ENCODE measurements at regions not wholly inside any gene's neighbourhood (a gene's known extent, or its start where the extent isn't known, plus 50 kb on each side); places are given as distances from the start of the nearest gene placed in this dataset.

GRCh38 chr6:15038013-15038791 is 207.7 kb upstream of the JARID2 start:
- no peak for TF ChIP-seq ZNF274 (IDR thresholded peaks at IDR 0.05; ENCODE audit: low read depth, low read length)
- no peak overlapping the region for H3K4me3 ChIP-seq (ENCODE audit: low read length)

GRCh38 chr6:15039136-15039535 is 206.7 kb upstream of the JARID2 start:
- H3K4me3 ChIP-seq (ENCODE audit: low read length), result no peak overlapping the region
- no peak for TF ChIP-seq ZNF274 (IDR thresholded peaks at IDR 0.05; ENCODE audit: low read depth, low read length)

GRCh38 chr6:15042938-15043337 is 202.9 kb upstream of the JARID2 start:
- no peak for TF ChIP-seq ZNF274 (IDR thresholded peaks at IDR 0.05; ENCODE audit: low read depth, low read length)
- no peak overlapping the region for H3K4me3 ChIP-seq (ENCODE audit: low read length)

- no peak for TF ChIP-seq ZNF274 (IDR thresholded peaks at IDR 0.05; ENCODE audit: low read depth, low read length)
- no peak overlapping the region for H3K4me3 ChIP-seq (ENCODE audit: low read length)
These were observed 201.6 kb upstream of the JARID2 start for GRCh38 chr6:15044146-15044882.

- no peak for TF ChIP-seq ZNF274 (IDR thresholded peaks at IDR 0.05; ENCODE audit: low read depth, low read length)
- H3K4me3 ChIP-seq (ENCODE audit: low read length), result no peak overlapping the region
These were observed 200.9 kb upstream of the JARID2 start for GRCh38 chr6:15044948-15045347.

GRCh38 chr6:15046751-15047150 is 199.1 kb upstream of the JARID2 start:
- no peak overlapping the region for H3K4me3 ChIP-seq (ENCODE audit: low read length)
- no peak for TF ChIP-seq ZNF274 (IDR thresholded peaks at IDR 0.05; ENCODE audit: low read depth, low read length)

- TF ChIP-seq ZNF274 (IDR thresholded peaks at IDR 0.05; ENCODE audit: low read depth, low read length), result no peak
- H3K4me3 ChIP-seq (ENCODE audit: low read length), result no peak overlapping the region
These were observed 197.5 kb upstream of the JARID2 start for GRCh38 chr6:15048367-15048766.

GRCh38 chr6:15058200-15059061 is 187.4 kb upstream of the JARID2 start:
- no peak overlapping the region for H3K4me3 ChIP-seq (ENCODE audit: low read length)
- no peak for TF ChIP-seq ZNF274 (IDR thresholded peaks at IDR 0.05; ENCODE audit: low read depth, low read length)

- H3K4me3 ChIP-seq (ENCODE audit: low read length), result no peak overlapping the region
- no peak for TF ChIP-seq ZNF274 (IDR thresholded peaks at IDR 0.05; ENCODE audit: low read depth, low read length)
These were observed 184.7 kb upstream of the JARID2 start for GRCh38 chr6:15061180-15061641.

GRCh38 chr6:15061908-15062515 is 183.9 kb upstream of the JARID2 start:
- no peak for TF ChIP-seq ZNF274 (IDR thresholded peaks at IDR 0.05; ENCODE audit: low read depth, low read length)
- no peak overlapping the region for H3K4me3 ChIP-seq (ENCODE audit: low read length)

GRCh38 chr6:15062516-15063252 is 183.2 kb upstream of the JARID2 start:
- H3K4me3 ChIP-seq (ENCODE audit: low read length), result no peak overlapping the region
- TF ChIP-seq ZNF274 (IDR thresholded peaks at IDR 0.05; ENCODE audit: low read depth, low read length), result no peak

- no peak overlapping the region for H3K4me3 ChIP-seq (ENCODE audit: low read length)
- TF ChIP-seq ZNF274 (IDR thresholded peaks at IDR 0.05; ENCODE audit: low read depth, low read length), result no peak
These were observed 182.5 kb upstream of the JARID2 start for GRCh38 chr6:15063253-15063853.

All from GM08714 (cell line).